ENCODE measurements at regions not wholly inside any gene's neighbourhood (a gene's known extent, or its start where the extent isn't known, plus 50 kb on each side); places are given as distances from the start of the nearest gene placed in this dataset.

DNA sequence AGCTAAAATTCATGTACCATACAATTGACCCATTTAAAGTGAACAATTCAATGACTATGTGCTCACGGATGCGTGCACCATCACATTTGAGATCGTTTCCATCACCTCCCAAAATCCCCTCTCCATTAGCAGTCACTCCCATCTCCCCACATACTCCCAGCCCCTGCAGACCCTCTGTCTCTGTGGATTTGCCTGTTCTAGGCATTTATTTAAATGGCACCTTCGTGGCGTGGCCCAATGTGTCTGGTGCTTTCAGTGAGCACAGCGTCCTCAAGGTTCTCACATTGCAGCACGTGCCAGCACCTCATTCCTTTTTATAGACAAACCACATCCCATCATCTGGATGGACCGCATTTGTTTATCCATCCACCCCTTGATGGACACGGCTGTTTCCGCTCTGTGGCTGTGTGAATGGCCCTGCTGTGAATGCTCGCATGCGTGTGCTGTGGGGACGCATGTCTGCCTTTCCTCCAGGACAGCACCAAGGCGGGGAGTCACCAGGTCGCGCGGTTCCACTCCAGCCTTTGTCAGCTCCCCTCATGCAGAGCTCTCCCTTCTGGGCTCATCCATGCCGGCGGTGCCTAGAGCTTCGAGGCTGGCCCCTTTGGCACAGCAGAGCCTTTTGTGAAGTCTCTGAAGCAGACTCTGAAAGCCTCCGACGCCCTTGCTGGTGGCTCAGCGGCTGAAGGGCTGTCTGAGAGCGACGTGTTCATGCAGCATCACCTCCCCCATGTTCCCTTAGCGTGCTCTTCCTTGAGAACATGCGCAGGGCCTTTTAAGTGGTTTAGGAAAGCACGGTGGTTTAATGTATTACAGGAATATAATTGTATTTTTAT is 184.4 kb downstream of the KIF26A start:
- no peak for DNase-seq

- no peak for DNase-seq
Measured at GRCh38 chr14:104323551-104324175, 185.3 kb downstream of the KIF26A start.

- DNase-seq, result no peak
Measured at GRCh38 chr14:104326848-104327247, 188.5 kb downstream of the KIF26A start.

GRCh38 chr14:104328607-104329006 is 190.2 kb downstream of the KIF26A start:
- DNase-seq, result no peak

DNA sequence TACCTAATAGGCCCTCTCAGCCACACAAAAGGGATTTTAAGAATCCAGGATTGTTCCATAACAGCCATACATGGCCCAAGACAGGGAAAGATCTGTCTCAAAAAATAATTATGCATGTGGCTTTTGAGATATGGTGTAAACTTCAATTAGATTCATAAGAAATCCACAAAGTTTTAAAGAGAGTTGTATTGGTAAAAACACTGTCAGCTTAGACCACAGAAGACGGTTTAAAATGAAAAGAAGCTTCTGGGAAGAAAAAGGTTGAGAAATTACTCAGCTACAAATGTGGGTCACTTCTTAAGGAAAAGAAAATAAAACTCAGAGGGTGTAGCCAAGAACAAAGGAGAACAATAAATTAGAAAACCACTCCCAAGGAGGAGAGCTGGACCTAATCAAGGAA is 191.4 kb downstream of the KIF26A start:
- DNase-seq, result no peak

DNA sequence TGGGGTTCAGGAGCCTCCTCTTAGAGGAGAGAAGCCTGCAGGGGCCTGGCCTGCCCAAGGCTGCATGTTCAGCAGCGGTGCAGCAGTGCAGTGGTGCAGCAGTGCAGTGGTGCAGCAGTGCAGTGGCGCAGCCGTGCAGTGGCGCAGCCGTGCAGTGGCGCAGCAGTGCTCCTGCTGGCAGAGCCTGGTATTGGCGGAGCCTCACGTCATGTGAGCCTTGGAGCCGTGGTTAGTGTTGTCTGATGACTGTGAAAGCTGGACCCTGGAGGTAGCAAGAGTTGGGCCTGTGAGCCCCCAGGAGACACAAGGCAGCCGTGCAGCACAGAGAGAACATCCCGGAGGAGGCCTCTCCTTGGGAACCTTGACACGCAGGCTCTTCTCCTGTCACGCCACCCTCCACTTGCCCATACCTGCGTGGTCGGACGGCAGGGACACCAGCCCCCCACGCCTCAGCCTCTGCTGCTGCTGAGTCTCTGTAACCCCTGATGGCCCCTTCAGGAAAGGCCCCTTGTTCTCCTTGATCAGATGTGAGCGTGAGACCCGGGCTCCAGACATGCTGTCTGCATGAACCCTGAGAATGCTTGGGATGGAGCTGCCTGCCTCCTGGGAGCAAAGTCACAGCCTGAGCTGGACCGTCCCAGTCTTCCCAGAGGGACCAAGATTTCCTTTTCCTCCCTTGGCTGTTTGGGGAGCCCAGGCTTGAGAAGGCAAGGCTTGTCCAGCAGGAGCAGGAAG is 193.7 kb downstream of the KIF26A start:
- no peak for DNase-seq

GRCh38 chr14:104332634-104333270 is 194.4 kb downstream of the KIF26A start:
- no peak for DNase-seq

- DNase-seq, result no peak
Measured at GRCh38 chr14:104333646-104334423, 195.4 kb downstream of the KIF26A start.

DNA sequence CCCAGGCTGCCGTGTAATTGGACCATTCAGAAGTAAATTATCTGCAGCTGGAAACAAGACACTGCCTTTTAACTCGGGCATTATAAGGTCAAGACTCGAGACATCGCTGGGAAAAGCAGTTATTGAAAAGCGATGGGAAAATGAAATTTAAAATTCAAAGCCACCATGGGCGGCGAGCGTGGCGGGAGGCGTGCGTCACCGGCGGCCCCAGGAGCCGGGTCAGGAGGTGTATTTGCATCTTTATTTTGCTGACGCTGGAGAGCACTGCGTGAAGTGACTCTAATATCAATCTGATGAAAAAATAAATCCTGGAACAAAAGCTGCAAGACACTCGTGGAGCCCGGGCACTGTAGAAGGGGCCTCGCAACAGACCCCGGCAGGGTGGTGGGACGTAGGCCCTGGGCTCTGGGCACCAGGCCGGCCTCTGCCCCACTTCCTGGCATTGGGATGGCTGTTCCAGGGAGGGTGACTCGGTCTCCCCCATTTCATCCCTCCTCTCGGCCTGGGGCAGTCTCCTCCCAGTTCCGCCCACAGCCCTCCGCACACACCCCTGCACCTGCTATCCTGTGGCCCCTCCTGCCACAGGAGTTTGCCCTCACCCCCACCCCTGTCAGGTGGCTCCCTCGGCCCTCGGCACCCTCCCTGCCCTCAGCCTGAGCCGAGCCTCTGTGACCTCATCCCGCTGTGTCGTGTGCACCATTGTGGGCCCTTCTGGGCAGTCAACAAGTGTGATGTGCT is 196.2 kb downstream of the KIF26A start:
- no peak for DNase-seq

GRCh38 chr14:104335176-104335575 is 196.8 kb downstream of the KIF26A start:
- DNase-seq, result no peak

- DNase-seq, result no peak
Measured at GRCh38 chr14:104335611-104336010, 197.2 kb downstream of the KIF26A start.

GRCh38 chr14:104337351-104337750 is 199.0 kb downstream of the KIF26A start:
- no peak for DNase-seq

GRCh38 chr14:104339361-104339760 is 201.0 kb downstream of the KIF26A start:
- no peak for DNase-seq

- DNase-seq, result no peak
Measured at GRCh38 chr14:104339829-104340228, 201.4 kb downstream of the KIF26A start.

DNA sequence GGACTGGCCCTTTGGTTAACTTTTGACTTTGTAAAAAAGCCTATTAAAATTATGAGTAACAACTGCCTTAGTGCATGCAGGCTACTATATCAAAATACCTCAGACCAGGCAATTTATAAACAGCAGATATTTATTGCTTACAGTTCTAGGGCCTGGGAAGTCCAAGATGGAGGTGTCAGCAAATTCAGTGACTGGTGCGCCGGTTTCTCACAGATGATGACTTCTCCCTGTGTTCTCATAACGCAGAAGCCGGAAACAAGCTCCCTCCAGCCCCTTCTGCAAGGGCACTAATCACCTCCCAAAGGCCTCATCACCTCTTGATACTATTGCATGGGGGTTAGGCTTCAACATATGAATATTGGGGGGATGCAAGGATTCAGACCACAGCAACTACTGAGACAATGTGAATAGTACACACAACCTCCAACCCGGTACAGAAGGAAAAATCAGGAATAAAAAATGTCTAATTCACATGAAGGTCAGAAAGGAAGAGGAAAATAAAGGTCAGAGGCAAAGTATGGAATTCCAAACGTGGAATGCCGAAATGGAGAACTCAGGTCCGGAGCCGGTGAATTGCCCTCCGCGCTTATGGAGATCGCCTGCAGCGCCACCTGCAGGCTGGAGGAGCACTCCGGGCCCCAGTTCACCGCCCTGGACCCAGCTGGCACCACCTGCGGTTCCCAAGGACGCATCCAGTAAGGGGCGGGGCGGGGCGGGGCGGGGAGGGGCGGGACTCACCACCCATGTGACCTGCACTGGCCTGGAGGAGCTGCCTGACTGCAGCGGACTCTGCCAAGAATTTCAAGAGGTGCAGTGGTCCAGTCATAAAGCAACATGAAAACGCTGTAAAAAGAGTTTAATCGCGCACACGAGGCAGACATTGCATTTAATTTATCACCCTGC is 203.4 kb downstream of the KIF26A start:
- peak; percentile 22 for DNase-seq

GRCh38 chr14:104342435-104343293 is 204.3 kb downstream of the KIF26A start:
- DNase-seq, result no peak

GRCh38 chr14:104343294-104343625 is 204.9 kb downstream of the KIF26A start:
- no peak for DNase-seq

DNA sequence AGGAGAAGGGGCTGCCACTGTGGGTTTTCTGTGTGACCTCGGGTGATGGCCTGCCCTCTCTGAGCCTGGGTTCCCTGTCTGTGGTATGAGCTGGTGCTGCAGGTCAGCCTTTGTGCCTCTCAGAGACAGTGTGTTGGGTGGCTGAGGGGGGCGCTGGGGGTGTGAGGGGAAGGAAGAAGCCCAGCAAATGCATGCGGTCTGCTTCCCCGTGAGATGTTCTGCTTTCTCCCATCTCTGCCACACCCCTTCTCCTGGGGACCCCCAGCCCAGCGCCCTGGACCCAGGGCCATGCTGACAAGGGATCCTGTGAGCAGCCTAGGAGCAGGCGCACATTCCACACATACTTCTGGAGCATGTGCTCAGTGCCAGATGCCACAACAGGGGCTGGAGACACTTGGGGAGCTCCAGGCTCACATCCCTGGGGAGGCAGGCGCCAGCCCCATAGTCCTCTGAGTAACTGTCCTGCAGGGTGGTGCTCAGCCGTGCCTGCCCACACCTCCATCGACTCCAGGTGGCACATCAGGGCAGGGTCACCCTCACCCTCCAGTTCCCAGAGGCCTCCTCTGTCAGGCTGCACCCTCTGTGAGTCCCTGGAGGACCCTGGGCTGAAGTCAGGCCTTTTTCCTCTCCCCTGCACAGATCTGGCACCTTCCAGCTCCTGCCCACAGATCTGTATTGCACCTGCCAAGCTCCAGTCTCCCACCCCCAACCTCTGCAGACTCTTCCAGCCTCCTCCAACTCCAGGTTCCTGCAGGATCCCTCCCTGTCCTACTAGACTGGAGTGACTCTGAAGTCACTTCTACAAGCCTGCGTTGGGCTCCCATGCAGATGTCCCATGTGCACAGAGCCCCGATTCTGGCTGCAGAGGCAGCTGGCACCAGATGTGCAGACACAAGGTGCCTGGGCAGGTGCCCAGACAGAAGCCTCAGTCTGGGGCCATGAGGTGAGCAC is 205.6 kb downstream of the KIF26A start:
- DNase-seq, result no peak

Measured in NCI-H1694 (cell line).